EL (cell line): ENCODE measurements at regions not wholly inside any gene's neighbourhood (a gene's known extent, or its start where the extent isn't known, plus 50 kb on each side); places are given as distances from the start of the nearest gene placed in this dataset.
"Not testable (repeated sequence)": the region's sequence is repeated elsewhere in the genome, so short reads cannot be mapped to it uniquely, and the experiment has no call there.

ENCODE experiments used
- DNase-seq: peaks from one replicate; pipeline ENCODE4 v3.0.0-alpha.2; 2016

- peak; percentile 56 for DNase-seq
These were observed 483.6 kb downstream of the GBE1 start for GRCh38 chr3:81277853-81278252.

GRCh38 chr3:81274671-81275070 is 486.8 kb downstream of the GBE1 start:
- DNase-seq = peak; percentile 5

GRCh38 chr3:81270603-81271379 is 490.7 kb downstream of the GBE1 start:
- DNase-seq = no peak

- no peak for DNase-seq
These were observed 492.9 kb downstream of the GBE1 start for GRCh38 chr3:81268526-81268925.

GRCh38 chr3:81261996-81262395 is 499.4 kb downstream of the GBE1 start:
- no peak for DNase-seq

GRCh38 chr3:81255463-81255862 is 506.0 kb downstream of the GBE1 start:
- no peak for DNase-seq

- DNase-seq = no peak
These were observed 510.3 kb downstream of the GBE1 start for GRCh38 chr3:81251096-81251495.

GRCh38 chr3:81249540-81250029 is 511.9 kb downstream of the GBE1 start:
- peak; percentile 72 for DNase-seq

GRCh38 chr3:81245501-81245900 is 515.9 kb downstream of the GBE1 start:
- DNase-seq = no peak

GRCh38 chr3:81245043-81245442 is 516.4 kb downstream of the GBE1 start:
- DNase-seq = no peak

GRCh38 chr3:81244231-81244630 is 517.2 kb downstream of the GBE1 start:
- DNase-seq = no peak

GRCh38 chr3:81242871-81243270 is 518.6 kb downstream of the GBE1 start:
- peak; percentile 21 for DNase-seq

GRCh38 chr3:81237181-81237580 is 524.3 kb downstream of the GBE1 start:
- no peak for DNase-seq

- peak; percentile 22 for DNase-seq
These were observed 543.4 kb downstream of the GBE1 start for GRCh38 chr3:81218023-81218422.

GRCh38 chr3:81217101-81217500 is 544.3 kb downstream of the GBE1 start:
- no peak for DNase-seq

- peak; percentile 64 for DNase-seq
These were observed 545.3 kb downstream of the GBE1 start for GRCh38 chr3:81216192-81216591.

- peak; percentile 18 for DNase-seq
These were observed 546.8 kb downstream of the GBE1 start for GRCh38 chr3:81214631-81215030.

GRCh38 chr3:81199587-81199986 is 561.9 kb downstream of the GBE1 start:
- no peak for DNase-seq

GRCh38 chr3:81198756-81199155 is 562.7 kb downstream of the GBE1 start:
- DNase-seq = peak; percentile 17

GRCh38 chr3:81198216-81198615 is 563.2 kb downstream of the GBE1 start:
- no peak for DNase-seq

- DNase-seq = no peak
These were observed 564.1 kb downstream of the GBE1 start for GRCh38 chr3:81197386-81197785.

- DNase-seq = peak; percentile 40
These were observed 566.0 kb downstream of the GBE1 start for GRCh38 chr3:81195478-81195877.

GRCh38 chr3:81186412-81186811 is 575.0 kb downstream of the GBE1 start:
- DNase-seq = no peak

GRCh38 chr3:81182086-81182875 is 579.2 kb downstream of the GBE1 start:
- DNase-seq = not testable (repeated sequence)
